Activated CD8-positive, alpha-beta memory T cell treated with anti-CD3 and anti-CD28 coated beads for 1 hour (primary cell): ENCODE measurements at regions not wholly inside any gene's neighbourhood (a gene's known extent, or its start where the extent isn't known, plus 50 kb on each side); places are given as distances from the start of the nearest gene placed in this dataset.
"Not testable (repeated sequence)": the region's sequence is repeated elsewhere in the genome, so short reads cannot be mapped to it uniquely, and the experiment has no call there.

Source experiments
- DNase-seq, 2 donors: peaks; one replicate each; pipeline ENCODE4 v3.0.0-alpha.2; 2020; ENCODE audit warnings: low read depth in 1 of 2; ENCODE audit errors: extremely low read depth in 1 of 2

DNA sequence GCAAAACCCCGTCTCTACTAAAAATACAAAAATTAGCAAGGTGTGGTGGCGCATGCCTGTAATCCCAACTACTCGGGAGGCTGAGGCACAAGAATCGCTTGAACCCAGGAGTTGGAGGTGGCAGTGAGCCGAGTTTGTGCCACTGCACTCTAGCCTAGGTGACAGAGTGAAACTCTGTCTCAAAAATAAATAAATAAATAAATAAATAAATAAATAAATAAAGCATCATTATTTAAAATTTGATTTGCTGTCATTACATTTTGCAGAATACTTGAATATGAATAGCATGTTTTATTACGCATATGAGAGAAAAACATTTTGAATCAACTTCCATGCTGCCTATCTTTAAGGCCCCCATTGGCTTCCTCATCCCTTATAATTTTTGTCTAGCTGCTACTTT is 53.4 kb upstream of the MED14 start:
- not testable (repeated sequence) for DNase-seq

DNA sequence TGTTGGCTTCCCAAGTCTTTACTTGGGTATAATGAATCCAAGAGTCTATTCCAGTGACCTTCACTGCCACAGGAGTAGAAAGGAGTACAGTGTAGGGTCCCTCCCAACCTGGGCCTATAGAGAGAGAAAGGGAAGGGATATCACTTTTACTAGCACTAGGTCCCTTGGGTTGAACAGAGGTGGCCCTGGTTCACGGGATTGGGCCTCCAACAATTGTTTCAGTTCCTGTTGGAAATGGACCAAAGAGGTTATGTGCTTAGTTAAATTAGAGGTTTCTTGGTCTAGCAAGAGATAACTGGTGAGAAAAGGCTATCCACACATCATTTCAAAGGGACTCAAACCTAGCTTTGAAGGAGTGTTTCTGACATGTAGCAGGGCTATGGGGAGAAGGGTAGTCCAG is 57.1 kb upstream of the MED14 start:
- DNase-seq, result no peak

DNA sequence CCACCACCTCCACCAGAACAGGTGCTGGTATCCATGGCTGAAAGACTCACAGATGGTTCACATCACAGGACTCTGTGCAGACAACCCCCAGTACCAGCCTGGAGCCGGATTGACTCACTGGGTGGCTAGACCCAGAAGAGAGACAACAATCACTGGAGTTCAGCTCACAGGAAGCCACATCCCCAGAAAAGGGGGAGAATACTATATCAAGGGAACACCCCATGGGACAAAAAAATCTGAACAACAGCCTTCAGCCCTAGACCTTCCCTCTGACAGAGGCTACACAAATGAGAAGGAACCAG is 59.4 kb upstream of the MED14 start:
- DNase-seq, result not testable (repeated sequence)

- DNase-seq, result not testable (repeated sequence)
These were observed 64.4 kb upstream of the MED14 start for GRCh38 chrX:40799745-40800144.

GRCh38 chrX:40805404-40805803 is 70.1 kb upstream of the MED14 start:
- no peak for DNase-seq

- no peak for DNase-seq
These were observed 71.3 kb upstream of the MED14 start for GRCh38 chrX:40806513-40807220.

GRCh38 chrX:40807384-40807783 is 72.0 kb upstream of the MED14 start:
- no peak for DNase-seq

GRCh38 chrX:40808203-40808602 is 72.9 kb upstream of the MED14 start:
- no peak for DNase-seq

DNA sequence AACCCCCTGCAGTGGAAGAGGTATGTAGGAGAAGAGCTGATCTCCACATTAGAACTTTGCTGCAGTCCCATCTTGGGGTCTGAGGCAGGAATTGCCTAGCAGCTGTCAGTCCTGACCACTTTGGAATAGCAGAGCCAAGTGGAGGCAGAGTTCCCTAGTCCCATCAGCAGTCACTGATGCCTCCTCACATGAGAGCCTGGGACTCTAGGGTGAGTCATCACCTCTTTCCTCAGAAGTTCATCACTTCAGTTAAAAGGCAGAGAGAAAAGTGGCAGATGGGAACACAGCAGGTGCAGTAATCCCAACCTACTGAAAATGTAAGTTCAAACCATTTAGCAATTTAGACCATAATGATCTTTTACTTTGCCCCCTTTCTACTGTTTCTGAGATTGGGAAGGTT is 73.9 kb upstream of the MED14 start:
- DNase-seq, result no peak

DNA sequence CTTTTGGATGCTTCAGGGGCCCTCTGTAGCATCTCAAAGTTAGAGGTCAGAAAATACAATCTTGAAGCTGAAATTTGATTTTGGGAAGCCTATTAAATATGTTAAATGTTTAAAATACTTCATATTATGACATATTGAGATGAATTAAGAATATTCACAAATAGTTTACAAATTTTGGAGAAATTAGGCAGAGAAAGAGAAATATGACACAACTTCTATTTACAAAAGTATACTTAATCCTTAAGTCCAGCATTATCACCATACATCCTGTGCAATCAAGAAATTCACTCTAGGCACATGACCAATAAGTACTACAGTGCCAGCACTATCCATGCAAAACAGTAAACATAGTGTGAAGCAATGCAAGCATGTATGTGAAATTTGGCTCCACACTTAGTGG is 79.7 kb upstream of the MED14 start:
- not testable (repeated sequence) for DNase-seq

- no peak for DNase-seq
These were observed 81.6 kb upstream of the MED14 start for GRCh38 chrX:40816906-40817305.

- DNase-seq, result no peak
These were observed 82.9 kb upstream of the MED14 start for GRCh38 chrX:40818236-40818635.

DNA sequence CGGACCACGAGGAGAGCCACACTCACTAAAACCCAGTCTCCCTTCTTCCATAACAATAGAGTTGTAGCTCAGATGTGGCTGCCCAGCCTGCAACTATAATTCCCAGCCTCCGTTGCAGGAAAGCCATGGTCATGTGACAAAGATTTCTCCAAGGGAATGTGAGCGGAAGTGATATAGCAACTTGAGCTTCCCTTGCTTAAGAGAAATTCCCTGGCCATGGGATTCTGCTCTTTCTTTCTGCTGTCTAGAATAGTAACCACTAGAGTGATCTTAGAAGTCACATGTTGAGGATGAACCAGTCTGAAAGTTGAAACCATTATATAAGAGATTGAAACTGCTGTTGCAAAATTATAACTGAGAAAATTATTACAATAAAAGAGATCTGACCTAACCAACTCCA is 86.4 kb upstream of the MED14 start:
- no peak for DNase-seq

DNA sequence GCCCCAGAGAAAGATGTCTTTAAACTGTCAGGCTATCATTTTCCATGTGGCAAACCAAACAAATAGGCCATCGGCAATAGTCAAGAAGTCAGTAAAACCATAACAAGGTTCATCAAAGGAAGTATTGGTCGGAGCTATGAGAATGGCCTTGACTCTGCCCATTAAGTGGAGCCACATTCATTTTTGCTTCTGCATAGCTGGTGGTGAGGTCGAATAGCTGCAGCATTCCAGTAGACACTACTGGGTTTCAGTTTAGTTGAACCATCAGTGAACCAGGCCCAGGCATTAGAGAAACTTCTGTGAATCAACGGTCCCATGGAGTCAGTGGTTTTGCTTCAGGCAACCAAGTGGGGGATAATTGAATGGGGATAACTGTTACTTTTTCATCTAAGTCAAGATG is 92.0 kb upstream of the MED14 start:
- no peak for DNase-seq

DNA sequence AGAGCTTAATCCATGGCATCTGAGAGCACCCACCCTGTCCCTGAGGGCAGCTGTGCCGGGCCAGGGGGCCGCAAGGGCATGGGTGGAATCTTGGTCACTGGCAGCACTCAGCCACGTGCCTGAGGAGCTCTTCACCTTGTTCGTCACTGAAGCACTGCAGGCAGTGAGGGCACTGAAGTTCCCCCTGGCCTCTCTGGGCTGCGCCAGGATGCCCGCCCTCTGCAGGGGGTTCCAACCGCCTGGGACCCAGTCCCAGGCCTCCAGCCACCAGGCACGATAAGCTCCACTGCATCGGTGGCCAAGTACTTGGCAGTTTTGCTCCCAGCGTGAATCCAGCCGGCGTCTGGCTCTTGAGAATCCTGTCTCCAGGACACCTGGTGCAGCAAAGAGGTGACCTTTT is 96.4 kb upstream of the MED14 start:
- no peak for DNase-seq

DNA sequence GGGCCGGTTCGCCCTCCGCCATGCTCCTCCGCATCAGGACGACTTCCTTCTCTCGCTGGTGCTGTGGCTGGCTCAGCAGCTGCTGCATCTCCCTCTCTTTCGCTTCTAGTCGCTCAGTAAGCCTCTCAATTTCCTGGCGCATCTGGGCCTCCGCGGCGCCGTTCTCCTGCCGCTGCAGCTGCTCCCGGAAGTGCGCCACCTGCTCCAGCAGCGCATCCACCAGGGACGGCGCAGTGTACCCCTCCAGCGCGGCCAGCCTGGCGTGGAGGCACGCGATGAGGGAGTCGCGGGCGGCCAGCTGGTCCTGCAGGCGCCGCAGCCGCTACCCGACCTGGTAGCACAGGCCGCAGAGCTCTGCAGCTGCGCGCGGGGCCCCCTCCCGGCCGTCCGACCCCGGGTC is 97.4 kb upstream of the MED14 start:
- DNase-seq, result no peak

GRCh38 chrX:40834225-40834624 is 98.9 kb upstream of the MED14 start:
- DNase-seq, result no peak

GRCh38 chrX:40835526-40835925 is 100.2 kb upstream of the MED14 start:
- no peak for DNase-seq

DNA sequence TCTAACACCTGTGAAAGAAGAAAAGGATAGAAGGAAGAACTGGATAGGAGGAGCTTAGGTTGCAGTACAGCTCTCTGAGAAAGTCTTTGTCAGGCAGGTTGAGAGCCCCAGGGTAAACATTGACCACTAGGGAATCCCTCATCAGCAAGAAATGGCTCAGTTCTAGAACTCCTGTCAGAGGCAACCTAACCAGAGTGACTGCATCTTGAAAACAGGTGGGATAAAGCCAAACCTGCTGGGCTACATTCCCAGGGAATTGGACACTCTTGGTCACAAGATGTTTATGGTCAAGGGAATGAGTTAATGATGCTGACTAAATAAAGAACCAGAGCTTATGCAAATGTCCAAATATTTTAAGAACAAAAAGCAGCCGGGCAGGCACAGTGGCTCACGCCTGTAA is 108.3 kb upstream of the MED14 start:
- DNase-seq, result no peak

DNA sequence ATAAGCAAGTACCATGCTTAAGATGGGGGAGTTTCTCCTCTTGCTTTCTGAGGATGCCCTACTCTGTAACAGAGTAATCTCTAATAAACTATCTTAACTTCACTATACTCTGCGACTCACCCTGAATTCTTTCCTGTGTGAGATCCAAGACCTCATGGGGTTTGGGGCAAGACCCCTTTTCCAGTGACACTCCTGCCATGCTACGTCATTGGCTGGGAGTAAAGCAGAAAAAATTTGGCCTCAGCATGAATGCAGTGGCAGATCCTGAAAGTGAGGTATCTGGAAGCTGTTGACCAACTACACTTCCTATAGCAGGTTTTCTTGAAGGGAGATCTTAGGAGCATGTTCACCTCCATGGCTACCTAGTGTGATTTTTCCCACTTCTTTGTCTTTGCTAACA is 109.1 kb upstream of the MED14 start:
- no peak for DNase-seq

GRCh38 chrX:40845331-40845911 is 110.1 kb upstream of the MED14 start:
- no peak for DNase-seq

DNA sequence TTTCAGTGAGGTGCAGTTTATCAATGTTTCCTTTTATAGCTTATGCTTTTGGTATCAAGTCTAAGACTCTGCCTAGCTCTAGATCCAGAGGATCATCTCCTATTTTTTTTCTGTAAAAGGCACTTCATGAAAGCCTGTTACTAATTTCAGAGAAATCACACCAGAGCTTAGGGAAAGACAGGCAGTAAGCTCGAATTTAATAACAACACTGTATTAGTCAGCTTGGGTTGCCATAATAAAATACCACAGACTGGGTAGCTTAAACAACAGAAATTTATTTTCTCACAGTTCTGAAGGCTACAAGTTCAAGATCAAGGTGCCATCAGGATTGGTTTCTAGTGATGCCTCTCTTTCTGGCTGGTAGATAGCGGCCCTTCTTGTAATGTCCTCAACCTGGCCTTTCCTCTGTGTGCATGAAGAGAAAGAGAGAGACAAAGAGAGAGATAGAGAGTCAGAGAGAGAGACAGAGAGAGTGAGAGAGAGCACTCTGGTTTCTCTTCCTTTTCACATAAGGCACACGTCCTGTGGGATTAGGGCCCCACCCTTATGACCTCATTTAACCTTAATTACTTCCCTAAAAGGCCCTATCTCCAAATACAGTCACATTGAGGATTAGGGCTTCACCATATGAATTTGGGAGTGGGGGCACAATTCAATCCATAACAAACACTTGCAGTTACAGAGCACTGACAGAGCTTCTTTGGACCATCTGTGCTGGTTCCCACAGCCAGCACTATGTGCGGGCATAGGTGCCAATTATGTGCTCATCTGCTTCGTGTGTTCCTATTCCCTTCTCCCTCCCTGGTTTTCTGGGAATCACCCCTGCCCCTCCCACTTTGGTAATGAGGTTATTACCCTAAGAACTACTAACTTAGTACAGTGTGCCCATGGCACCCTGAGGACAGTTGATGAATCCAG is 114.8 kb upstream of the MED14 start:
- DNase-seq, result no peak
